PFSK-1 (cell line): ENCODE measurements at regions not wholly inside any gene's neighbourhood (a gene's known extent, or its start where the extent isn't known, plus 50 kb on each side); places are given as distances from the start of the nearest gene placed in this dataset.

Source experiments
- POLR2AphosphoS5 ChIP-seq: IDR thresholded peaks from 2 replicates; pipeline ENCODE4 v1.6.1; 2012; ENCODE audit warnings: low read depth, mild to moderate bottlenecking, control low read depth, low read length, moderate library complexity
- SIN3A ChIP-seq: IDR thresholded peaks from 2 replicates; pipeline ENCODE4 v1.6.1; 2012; ENCODE audit warnings: mild to moderate bottlenecking, low read length, moderate library complexity, borderline replicate concordance; ENCODE audit not compliant: insufficient read depth
- TF ChIP-seq, protein P1 (sequence below), 2 experiments: IDR thresholded peaks; 2 replicates each; pipeline versions ENCODE4 v1.6.1 to v1.8.0; 2011 to 2012; ENCODE audit warnings: low read depth in 2 of 2, low read length in 2 of 2, control low read depth in 1 of 2, inconsistent platforms in 1 of 2, mild to moderate bottlenecking in 1 of 2, moderate library complexity in 1 of 2; ENCODE audit not compliant: insufficient read depth in 1 of 2

GRCh38 chrX:7568597-7568996 lies 274.4 kb upstream of the VCX start:
- no peak for TF ChIP-seq POLR2AphosphoS5
- TF ChIP-seq, protein P1, sequence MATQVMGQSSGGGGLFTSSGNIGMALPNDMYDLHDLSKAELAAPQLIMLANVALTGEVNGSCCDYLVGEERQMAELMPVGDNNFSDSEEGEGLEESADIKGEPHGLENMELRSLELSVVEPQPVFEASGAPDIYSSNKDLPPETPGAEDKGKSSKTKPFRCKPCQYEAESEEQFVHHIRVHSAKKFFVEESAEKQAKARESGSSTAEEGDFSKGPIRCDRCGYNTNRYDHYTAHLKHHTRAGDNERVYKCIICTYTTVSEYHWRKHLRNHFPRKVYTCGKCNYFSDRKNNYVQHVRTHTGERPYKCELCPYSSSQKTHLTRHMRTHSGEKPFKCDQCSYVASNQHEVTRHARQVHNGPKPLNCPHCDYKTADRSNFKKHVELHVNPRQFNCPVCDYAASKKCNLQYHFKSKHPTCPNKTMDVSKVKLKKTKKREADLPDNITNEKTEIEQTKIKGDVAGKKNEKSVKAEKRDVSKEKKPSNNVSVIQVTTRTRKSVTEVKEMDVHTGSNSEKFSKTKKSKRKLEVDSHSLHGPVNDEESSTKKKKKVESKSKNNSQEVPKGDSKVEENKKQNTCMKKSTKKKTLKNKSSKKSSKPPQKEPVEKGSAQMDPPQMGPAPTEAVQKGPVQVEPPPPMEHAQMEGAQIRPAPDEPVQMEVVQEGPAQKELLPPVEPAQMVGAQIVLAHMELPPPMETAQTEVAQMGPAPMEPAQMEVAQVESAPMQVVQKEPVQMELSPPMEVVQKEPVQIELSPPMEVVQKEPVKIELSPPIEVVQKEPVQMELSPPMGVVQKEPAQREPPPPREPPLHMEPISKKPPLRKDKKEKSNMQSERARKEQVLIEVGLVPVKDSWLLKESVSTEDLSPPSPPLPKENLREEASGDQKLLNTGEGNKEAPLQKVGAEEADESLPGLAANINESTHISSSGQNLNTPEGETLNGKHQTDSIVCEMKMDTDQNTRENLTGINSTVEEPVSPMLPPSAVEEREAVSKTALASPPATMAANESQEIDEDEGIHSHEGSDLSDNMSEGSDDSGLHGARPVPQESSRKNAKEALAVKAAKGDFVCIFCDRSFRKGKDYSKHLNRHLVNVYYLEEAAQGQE (IDR thresholded peaks at IDR 0.05; ENCODE audit: insufficient read depth in 1 of 2, low read depth in 2 of 2, low read length in 2 of 2) = no peak
- TF ChIP-seq SIN3A = no peak
